HCT116 (cell line): ENCODE measurements at regions not wholly inside any gene's neighbourhood (a gene's known extent, or its start where the extent isn't known, plus 50 kb on each side); places are given as distances from the start of the nearest gene placed in this dataset.

ENCODE experiments used
- ATAC-seq: fragments of 200-7000 bp; cut with Tn5 transposase; 2 replicates; pipeline ENCODE4 v1.9.1; 2020; ENCODE audit warnings: mild to moderate bottlenecking, moderate library complexity
- BruUV-seq: library from RNA; stranded (reverse); fragments of 400-500 nt; replicated peaks from 2 replicates; lab custom pipeline; 2021; lab: Mats Ljungman, UMichigan
- CTCF ChIA-PET: fragments of 300-600 bp; sonication (Branson Sonifier 250); formaldehyde crosslinking; loops from one replicate; lab custom pipeline; 2021; ENCODE audit warnings: antibody characterized with exemption; lab: Charles Lee
- POLR2A ChIA-PET: fragments of 300-600, 350-600 bp; sonication (Branson Sonifier 250); formaldehyde crosslinking; loops from one replicate; lab custom pipeline; 2021; ENCODE audit warnings: antibody characterized with exemption; lab: Charles Lee
- RAD21 ChIA-PET, 2 experiments: fragments of 300-600 bp; sonication (Branson Sonifier 250); formaldehyde crosslinking; loops; one replicate each; lab custom pipeline; 2023; ENCODE audit warnings: low total read pairs in 2 of 2; ENCODE audit not compliant: uncharacterized antibody in 2 of 2, unreplicated experiment in 2 of 2, low non-redundant PET in 1 of 2; lab: Charles Lee
- DNase-seq: peaks from one replicate; pipeline ENCODE4 v3.0.0-alpha.2; 2010; ENCODE audit warnings: low read depth, low spot score
- H2AFZ ChIP-seq: fragments of 200-600 bp; shearing (Covaris generic), sonication (generic); 2 replicates; pipeline ENCODE4 v1.6.1; 2017; ENCODE audit warnings: low read depth, mixed run types, mixed read lengths, antibody characterized with exemption, low read length; ENCODE audit not compliant: poor library complexity, severe bottlenecking
- H3K27ac ChIP-seq: 2 replicates; pipeline ENCODE4 v1.5.1; 2012; ENCODE audit warnings: low read depth, low read length
- H3K27me3 ChIP-seq: fragments of 200-600 bp; sonication (generic); 2 replicates; pipeline ENCODE4 v1.6.1; 2016; ENCODE audit warnings: mixed run types, low read length, mixed read lengths; ENCODE audit not compliant: insufficient read depth
- H3K36me3 ChIP-seq, 2 experiments: fragments of 200-500 bp in 1 of 2; fragments of 200-600 bp in 1 of 2; sonication (Bioruptor generic) in 1 of 2; sonication (generic) in 1 of 2; 2 replicates each; pipeline versions ENCODE4 v1.5.1 to v1.6.1; 2014 to 2016; ENCODE audit warnings: low read length in 2 of 2, inconsistent platforms in 1 of 2, mixed read lengths in 1 of 2, mixed run types in 1 of 2; ENCODE audit not compliant: insufficient read depth in 2 of 2, control insufficient read depth in 1 of 2
- H3K4me1 ChIP-seq, 2 experiments: fragments of 200-600 bp in 1 of 2; sonication (generic) in 1 of 2; 2 replicates each; pipeline versions ENCODE4 v1.5.1 to v1.6.1; 2012 to 2017; ENCODE audit warnings: low read length in 2 of 2, inconsistent platforms in 1 of 2, mild to moderate bottlenecking in 1 of 2, mixed read lengths in 1 of 2, mixed run types in 1 of 2, moderate library complexity in 1 of 2; ENCODE audit not compliant: insufficient read depth in 2 of 2, control insufficient read depth in 1 of 2
- H3K4me2 ChIP-seq: fragments of 200-600 bp; sonication (generic); 2 replicates; pipeline ENCODE4 v1.6.1; 2017; ENCODE audit warnings: mixed run types, low read length, mixed read lengths
- H3K4me3 ChIP-seq, 2 experiments: fragments of 200-600 bp in 1 of 2; sonication (generic) in 1 of 2; replicated peaks in 1 of 2; 2 replicates each; pipeline ENCODE4 v1.5.1; 2011 to 2016; ENCODE audit warnings: low read length in 2 of 2, control low read depth in 1 of 2, low read depth in 1 of 2, mild to moderate bottlenecking in 1 of 2, mixed read lengths in 1 of 2, mixed run types in 1 of 2
- H3K79me2 ChIP-seq: fragments of 200-600 bp; sonication (generic); 2 replicates; pipeline ENCODE4 v1.6.1; 2017; ENCODE audit warnings: mild to moderate bottlenecking, mixed run types, low read length, moderate library complexity, mixed read lengths; ENCODE audit not compliant: insufficient read depth
- H3K9ac ChIP-seq: fragments of 200-600 bp; sonication (generic); 2 replicates; pipeline ENCODE4 v1.6.1; 2016; ENCODE audit warnings: low read length, mixed read lengths
- H3K9me2 ChIP-seq: fragments of 200-600 bp; sonication (generic), shearing (Covaris generic); 2 replicates; pipeline ENCODE4 v1.6.1; 2017; ENCODE audit warnings: mixed run types, mild to moderate bottlenecking, moderate library complexity; ENCODE audit not compliant: insufficient read depth
- H3K9me3 ChIP-seq, 2 experiments: fragments of 200-500 bp in 1 of 2; fragments of 200-600 bp in 1 of 2; sonication (Bioruptor generic) in 1 of 2; sonication (generic) in 1 of 2; 2 replicates each; pipeline ENCODE4 v1.6.1; 2014 to 2017; ENCODE audit warnings: low read length in 2 of 2, mixed read lengths in 2 of 2, inconsistent platforms in 1 of 2, low read depth in 1 of 2, mild to moderate bottlenecking in 1 of 2, mixed run types in 1 of 2, moderate library complexity in 1 of 2; ENCODE audit not compliant: control insufficient read depth in 1 of 2, insufficient read depth in 1 of 2
- H4K20me1 ChIP-seq: fragments of 200-600 bp; sonication (generic), shearing (Covaris generic); 2 replicates; pipeline ENCODE4 v1.6.1; 2017; ENCODE audit warnings: mixed run types, mild to moderate bottlenecking, moderate library complexity; ENCODE audit not compliant: insufficient read depth
- CEBPB ChIP-seq: IDR thresholded peaks from 2 replicates; pipeline ENCODE4 v1.6.1; 2012; ENCODE audit warnings: low read depth
- EZH2 ChIP-seq: fragments of 200-600 bp; sonication (generic); IDR thresholded peaks from 2 replicates; pipeline ENCODE4 v1.6.1; 2017; ENCODE audit warnings: antibody characterized with exemption, mixed run types
- JUND ChIP-seq: IDR thresholded peaks from 2 replicates; pipeline ENCODE4 v1.6.1; 2012
- SRF ChIP-seq: IDR thresholded peaks from 2 replicates; pipeline ENCODE4 v1.6.1; 2012; ENCODE audit warnings: low read depth
- TCF7L2 ChIP-seq: IDR thresholded peaks from 2 replicates; pipeline ENCODE4 v1.7.0; 2011; ENCODE audit warnings: borderline replicate concordance, inconsistent platforms; ENCODE audit not compliant: insufficient read depth, insufficient read length; ENCODE audit errors: extremely low read depth
- YY1 ChIP-seq: IDR thresholded peaks from 2 replicates; pipeline ENCODE4 v1.6.1; 2011; ENCODE audit warnings: low read length, low read depth, moderate library complexity, mild to moderate bottlenecking; ENCODE audit not compliant: insufficient replicate concordance; ENCODE audit errors: extremely low read depth
- intact Hi-C: fragments of 100-400 bp; cut with micrococcal nuclease; formaldehyde crosslinking; loops from 2 replicates; pipeline ENCODE4 v1.10.0; 2022
- TF ChIP-seq, protein P1 (sequence below): IDR thresholded peaks from 2 replicates; pipeline ENCODE4 v1.6.1; 2012
- TF ChIP-seq, protein P2 (sequence below): IDR thresholded peaks from 2 replicates; pipeline ENCODE4 v1.6.1; 2011; ENCODE audit warnings: mild to moderate bottlenecking, low read length, moderate library complexity; ENCODE audit not compliant: insufficient replicate concordance; ENCODE audit errors: extremely low read depth
- TF ChIP-seq, protein P3 (sequence below): IDR thresholded peaks from 2 replicates; pipeline ENCODE4 v1.6.1; 2012

DNA sequence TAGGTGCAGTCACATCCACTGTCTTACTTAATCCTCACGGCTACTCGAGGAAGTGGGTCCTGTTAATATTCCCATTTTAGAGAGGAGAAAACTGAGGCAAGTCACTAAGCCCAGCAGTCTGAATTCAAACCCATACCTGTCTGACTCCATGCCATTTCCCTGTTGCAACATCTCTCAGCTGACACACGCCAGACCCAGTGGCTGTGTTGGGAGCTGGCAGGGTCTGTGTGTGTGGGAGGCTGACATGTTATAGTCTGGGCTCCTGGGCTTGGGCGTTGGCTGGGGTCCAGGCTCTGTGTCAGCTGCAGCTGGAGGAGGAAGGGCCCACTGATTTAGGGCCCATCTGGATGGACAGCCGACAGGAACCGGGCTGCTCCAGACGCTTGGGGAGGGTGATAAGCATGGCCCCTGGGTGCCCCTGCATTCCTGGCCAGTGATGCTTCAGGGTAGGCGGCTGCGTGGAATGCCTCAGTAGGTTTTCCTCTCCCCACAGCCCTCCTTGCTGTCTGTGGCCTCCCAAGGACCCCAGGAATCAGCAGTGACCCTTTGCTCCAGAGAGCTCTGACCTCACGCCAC is 562.5 kb downstream of the MN1 start:
- Histone ChIP-seq H3K9me3 (no peaks in the 10 kb centered on the region), H3K4me3 (no peak overlapping the region), H3K27ac (no peak overlapping the region; the same call in 1 of the 2 replicates), H4K20me1 (no peaks in the 10 kb centered on the region), H3K36me3 (no peaks in the 10 kb centered on the region), H3K27me3 (peaks cover 21% of the 10 kb centered on the region; the same call in 1 of the 2 replicates), H3K9ac (no peak overlapping the region), H3K4me2 (peak overlapping the region; percentile 50), H3K4me1 (peaks cover 3 to 15% of the 10 kb centered on the region in 2 experiments; a peak in 3 of 4 replicates), H3K9me2 (no peaks in the 10 kb centered on the region), H3K79me2 (no peaks in the 10 kb centered on the region), H2AFZ (no peak overlapping the region)
- ChIA-PET RAD21 (no interaction called here), CTCF (no interaction called here), POLR2A (no interaction called here)
- intact Hi-C loops: no loop called here
- ATAC-seq (peak; percentile 86), DNase-seq (no peak)
- TF ChIP-seq, protein P1, sequence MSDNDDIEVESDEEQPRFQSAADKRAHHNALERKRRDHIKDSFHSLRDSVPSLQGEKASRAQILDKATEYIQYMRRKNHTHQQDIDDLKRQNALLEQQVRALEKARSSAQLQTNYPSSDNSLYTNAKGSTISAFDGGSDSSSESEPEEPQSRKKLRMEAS: no peak
- TF ChIP-seq TCF7L2: no peak
- 0 out of 2 replicates have a peak, but pooled peaks have one; percentile 34 for TF ChIP-seq CEBPB
- no TSS peak for BruUV-seq

DNA sequence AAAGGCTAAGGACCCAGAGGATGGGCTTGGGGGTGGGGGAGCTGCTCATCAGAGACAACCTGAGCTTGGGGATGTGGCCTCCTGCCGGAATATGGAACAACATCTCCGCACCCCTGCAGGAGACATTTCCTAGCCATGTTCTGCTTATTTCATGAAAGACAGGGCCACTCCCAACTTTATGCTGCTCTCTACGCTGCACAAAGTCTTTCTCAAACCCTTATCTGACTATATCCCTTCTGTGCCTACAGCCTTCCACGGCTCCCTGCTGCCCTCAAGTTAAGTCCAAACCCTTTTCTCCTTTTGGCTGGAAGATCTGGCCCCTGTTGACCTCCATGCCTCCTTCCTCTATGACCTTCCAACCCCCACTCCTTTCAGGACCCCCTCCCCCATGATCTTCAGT is 562.0 kb downstream of the MN1 start:
- intact Hi-C loops: no loop called here
- Histone ChIP-seq H3K79me2 (no peaks in the 10 kb centered on the region), H3K4me2 (peak overlapping the region; percentile 50), H3K9me3 (no peaks in the 10 kb centered on the region), H3K4me3 (no peak overlapping the region), H3K9me2 (no peaks in the 10 kb centered on the region), H3K4me1 (peaks cover 3 to 15% of the 10 kb centered on the region in 2 experiments; a peak in 3 of 4 replicates), H3K27ac (no peak overlapping the region), H3K36me3 (no peaks in the 10 kb centered on the region)
- ChIA-PET POLR2A (no interaction called here), CTCF (no interaction called here)
- TF ChIP-seq YY1 (no peak), EZH2 (no peak), SRF (no peak), JUND (no peak), CEBPB (no peak)
- TF ChIP-seq, protein P1: no peak
- TF ChIP-seq, protein P2, sequence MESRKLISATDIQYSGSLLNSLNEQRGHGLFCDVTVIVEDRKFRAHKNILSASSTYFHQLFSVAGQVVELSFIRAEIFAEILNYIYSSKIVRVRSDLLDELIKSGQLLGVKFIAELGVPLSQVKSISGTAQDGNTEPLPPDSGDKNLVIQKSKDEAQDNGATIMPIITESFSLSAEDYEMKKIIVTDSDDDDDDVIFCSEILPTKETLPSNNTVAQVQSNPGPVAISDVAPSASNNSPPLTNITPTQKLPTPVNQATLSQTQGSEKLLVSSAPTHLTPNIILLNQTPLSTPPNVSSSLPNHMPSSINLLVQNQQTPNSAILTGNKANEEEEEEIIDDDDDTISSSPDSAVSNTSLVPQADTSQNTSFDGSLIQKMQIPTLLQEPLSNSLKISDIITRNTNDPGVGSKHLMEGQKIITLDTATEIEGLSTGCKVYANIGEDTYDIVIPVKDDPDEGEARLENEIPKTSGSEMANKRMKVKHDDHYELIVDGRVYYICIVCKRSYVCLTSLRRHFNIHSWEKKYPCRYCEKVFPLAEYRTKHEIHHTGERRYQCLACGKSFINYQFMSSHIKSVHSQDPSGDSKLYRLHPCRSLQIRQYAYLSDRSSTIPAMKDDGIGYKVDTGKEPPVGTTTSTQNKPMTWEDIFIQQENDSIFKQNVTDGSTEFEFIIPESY: no peak
- TF ChIP-seq, protein P3, sequence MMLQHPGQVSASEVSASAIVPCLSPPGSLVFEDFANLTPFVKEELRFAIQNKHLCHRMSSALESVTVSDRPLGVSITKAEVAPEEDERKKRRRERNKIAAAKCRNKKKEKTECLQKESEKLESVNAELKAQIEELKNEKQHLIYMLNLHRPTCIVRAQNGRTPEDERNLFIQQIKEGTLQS: no peak
- TF ChIP-seq, all 23 proteins: peak for 0
- RAD21 ChIA-PET: no interaction called here
- BruUV-seq: no TSS peak
- Histone ChIP-seq H2AFZ (no peak overlapping the region), H3K27me3 (peaks cover 24% of the 10 kb centered on the region; the same call in 1 of the 2 replicates), H3K9ac (no peak overlapping the region), H4K20me1 (no peaks in the 10 kb centered on the region)
- ATAC-seq (peak; percentile 4; the same call in 1 of the 2 replicates), DNase-seq (no peak)
